RPMI7951 (cell line): ENCODE measurements at regions not wholly inside any gene's neighbourhood (a gene's known extent, or its start where the extent isn't known, plus 50 kb on each side); places are given as distances from the start of the nearest gene placed in this dataset.

Experiments used
- DNase-seq: peaks from one replicate; pipeline ENCODE4 v3.0.0-alpha.2; 2012; ENCODE audit warnings: low read depth

DNA sequence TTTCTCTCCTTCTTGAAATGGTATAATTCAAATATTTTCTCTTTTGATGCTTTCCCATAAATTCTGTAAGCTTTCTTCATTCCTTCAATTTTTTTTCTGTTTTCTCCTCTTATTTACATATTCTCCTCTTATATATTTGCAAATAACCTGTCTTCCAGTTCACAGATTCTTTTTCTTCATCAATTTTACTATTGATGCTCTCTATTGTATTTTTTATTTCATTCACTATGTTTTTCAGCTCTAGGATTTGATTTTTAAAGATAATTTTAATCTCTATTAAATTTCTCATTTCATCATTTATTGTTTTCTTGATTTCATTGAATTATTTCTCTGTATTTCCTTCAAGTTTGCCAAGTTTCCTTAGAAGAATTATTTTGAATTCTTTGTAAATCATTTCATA is 54.0 kb upstream of the PRPS1L1 start:
- DNase-seq: no peak

GRCh38 chr7:18082169-18082568 is 54.5 kb upstream of the PRPS1L1 start:
- DNase-seq: no peak

DNA sequence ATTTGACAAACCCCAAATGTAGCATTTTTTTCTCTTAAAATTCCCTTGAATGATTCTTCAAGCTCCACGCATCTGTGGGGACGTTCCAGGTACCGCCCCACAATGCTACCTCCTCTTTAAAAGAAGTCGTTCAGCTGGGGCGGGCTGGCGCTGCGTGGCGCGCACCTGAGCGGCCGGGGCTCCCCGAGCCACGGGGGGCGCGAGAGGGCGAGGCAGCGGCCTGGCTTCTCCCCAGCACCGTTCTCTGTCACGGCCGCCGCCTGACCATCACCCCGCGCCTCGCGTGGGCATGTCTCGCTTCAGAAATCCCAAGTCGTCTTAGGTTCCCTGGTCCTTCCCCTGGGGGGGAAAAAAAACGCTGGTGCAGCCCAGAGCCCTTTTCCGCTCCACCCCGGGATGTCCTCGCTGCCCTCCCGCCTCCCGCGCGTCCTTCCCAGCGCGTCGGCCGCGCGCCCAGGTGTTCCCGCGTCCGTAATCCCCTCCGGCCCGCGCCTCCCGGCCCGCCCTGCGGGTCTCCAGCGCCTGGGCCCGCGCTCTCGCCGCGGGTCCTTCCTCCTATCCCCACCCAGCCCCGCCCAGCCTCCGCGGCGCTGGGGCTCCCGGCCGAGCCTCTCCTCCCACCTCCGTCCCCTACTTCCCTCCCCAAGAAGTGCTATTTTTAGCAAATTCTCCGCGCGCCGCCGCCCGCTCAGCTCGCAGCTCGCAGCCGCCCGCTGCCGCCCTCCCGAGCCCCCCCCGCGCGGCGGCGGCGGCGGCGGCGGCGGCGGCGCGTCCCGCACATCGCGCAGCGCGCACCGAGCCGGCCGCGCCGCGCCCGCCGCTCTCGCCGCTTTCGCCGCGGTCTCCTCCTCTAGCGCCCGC is 58.7 kb upstream of the PRPS1L1 start:
- DNase-seq: peak; percentile 21

GRCh38 chr7:18087026-18087686 is 59.5 kb upstream of the PRPS1L1 start:
- peak; percentile 4 for DNase-seq

DNA sequence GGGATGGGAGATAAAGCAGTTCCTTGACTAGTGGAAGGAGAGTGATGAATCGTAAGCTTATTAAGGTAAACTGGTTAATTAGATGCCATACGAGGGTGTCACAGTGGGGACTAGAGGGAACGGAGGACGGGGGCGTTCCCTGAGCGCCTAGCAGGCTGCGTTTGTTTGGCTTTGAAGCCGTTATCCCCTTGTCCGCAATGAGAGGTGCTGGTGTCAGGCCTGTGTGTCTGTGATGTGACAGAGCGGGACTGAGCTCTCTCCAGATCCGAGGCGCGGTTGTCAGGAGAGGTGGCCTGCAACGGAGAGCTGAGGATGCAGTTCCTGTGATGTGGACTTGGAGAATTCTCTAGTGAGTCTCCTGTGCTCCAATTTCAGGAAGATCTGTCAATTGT is 60.0 kb upstream of the PRPS1L1 start:
- no peak for DNase-seq

DNA sequence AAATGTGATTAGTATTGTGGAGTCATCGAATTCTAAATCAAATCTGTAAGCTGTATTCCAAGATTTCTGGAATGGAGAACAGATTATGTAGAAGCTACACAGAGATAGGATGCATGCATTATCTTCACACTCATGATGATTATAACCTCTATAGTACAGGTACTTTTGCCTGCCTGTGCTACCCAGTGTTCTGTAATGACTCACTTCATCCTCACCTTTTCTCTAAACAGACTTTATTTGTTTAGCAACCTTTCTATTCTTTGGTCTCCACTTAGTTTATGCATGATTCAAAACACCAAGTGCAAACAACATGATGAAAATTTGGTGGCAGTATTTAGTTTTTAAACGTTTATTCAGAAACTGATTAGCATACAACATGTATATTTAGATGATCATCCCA is 68.4 kb upstream of the PRPS1L1 start:
- DNase-seq: no peak

- DNase-seq: no peak
Measured at GRCh38 chr7:18102576-18102975, 74.9 kb upstream of the PRPS1L1 start.

DNA sequence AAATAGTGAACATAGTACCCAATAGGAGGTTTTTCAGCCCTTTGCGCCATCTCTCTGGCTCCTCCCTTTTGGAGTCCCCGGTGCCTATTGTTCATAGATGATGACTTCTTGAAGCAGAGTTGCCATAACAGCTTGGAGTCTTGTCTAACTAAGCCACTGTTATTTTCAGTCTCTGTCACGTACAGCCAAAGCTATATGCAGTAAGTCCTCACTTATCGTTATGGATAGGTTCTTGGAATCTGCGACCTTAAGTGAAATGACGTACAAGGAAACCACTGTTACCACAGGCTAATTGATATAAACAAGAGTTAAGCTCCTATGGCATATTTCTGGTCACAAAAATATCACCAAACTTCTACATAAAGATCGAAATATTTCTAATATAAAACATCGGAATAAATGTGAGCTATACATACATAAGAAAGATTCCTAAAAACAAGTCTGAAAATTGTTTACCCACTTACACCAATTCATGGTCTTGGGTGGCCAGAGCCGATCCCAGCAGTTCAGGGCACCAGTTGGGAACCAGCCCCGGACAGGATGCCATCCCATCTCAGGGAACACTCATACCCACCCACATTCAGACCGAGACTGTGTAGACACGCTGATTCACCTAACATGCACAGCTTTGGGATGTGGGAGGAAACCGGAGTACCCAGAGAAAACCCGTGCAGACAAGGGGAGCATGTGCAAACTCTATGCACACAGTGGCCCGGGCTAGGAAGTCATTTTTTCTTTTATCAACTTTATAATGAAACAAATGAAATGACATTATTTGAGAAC is 76.0 kb upstream of the PRPS1L1 start:
- no peak for DNase-seq

DNA sequence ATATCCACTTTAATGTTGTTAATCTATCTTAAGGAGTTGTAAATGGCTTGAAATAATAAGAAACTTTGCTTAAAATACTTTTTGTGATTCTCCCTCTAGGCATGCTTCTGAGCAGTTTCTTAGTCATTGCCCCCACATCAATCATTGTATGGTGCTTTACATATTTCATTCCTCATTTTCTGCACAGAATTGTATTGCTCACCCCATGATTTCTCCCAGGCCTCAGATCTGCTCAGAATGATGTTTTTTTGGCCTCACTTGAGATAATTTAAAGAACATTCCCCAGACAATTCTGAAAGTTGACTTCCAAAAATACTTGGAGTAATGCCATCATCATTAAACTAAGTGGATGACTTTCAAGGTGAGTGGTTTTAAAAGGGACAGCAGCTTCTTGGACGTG is 82.1 kb upstream of the PRPS1L1 start:
- DNase-seq: peak; percentile 8

GRCh38 chr7:18116661-18117060 is 89.0 kb upstream of the PRPS1L1 start:
- DNase-seq: peak; percentile 15

- peak; percentile 22 for DNase-seq
Measured at GRCh38 chr7:18117482-18117881, 89.8 kb upstream of the PRPS1L1 start.

DNA sequence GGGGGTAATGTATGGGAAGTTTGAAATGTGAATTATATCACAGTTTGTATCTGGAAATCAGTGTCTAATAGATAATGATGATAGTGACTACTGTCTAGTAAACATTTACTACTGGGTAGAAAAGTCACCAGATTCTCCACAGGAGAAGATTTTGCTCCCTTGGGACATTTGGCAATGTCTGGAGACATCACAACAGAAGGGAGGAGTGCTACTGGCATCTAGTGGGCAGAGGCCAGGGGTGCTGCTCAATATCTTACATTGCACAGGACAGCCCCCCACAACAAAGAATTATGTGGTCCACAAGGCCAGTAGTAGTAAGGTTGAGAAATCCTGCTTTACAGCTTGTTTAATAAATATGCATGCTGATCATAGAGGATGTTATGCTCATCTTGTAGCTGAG is 92.3 kb upstream of the PRPS1L1 start:
- peak; percentile 32 for DNase-seq

DNA sequence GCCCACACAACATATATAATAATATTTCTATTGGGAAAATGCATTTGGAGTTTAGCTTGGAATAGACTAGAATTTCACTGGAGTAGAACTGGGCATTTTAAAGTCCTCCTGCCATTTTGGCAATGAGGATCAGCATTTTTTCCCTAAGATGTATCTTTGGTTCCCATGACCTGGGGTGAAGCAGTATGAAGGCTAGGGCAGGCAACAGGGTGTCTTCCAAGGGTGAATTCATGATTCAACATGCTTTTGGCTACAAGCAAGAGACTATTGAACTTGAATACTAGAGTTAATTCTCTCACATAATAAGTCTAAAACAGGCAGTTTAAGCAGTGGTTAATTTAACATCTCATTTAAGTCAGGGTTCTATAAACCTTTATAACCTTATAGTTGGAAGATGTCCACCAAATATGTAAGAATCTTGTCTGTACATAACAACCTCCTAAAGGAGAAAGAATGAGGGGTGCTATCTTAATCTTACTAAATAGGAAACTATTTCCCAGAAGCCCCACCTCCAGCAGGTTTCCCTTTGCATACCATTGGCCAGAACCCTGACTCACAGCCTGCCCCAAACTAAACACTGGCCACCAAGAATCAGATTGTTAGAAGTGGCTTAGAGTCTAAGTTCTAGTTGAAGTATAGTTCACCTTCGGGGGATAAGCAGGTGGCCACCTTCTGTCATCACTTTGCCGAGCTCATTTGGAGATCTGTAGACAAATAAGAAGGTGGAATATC is 96.0 kb upstream of the PRPS1L1 start:
- peak; percentile 6 for DNase-seq

- DNase-seq: no peak
Measured at GRCh38 chr7:18125476-18125875, 97.8 kb upstream of the PRPS1L1 start.

DNA sequence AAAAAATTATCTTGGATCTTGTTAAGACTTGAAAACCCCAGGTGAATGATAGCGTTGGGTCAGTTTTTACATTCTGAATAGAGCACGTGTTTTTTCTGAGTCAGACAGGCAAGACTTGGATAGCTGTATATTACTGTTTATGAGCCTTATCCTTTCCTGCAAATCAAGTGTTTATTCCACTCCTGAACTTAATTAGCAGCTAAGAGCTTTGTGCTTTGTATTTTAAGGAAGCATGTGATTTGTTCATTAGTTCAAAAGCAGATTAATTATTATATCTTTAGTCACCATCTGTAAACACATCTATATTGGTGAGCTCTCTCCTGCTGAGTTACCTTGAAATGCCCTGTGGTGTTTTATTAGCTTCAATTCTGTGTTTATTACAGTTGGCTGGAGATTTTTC is 98.6 kb upstream of the PRPS1L1 start:
- DNase-seq: no peak

GRCh38 chr7:18128846-18129245 is 101.2 kb upstream of the PRPS1L1 start:
- DNase-seq: no peak

GRCh38 chr7:18132811-18133210 is 105.2 kb upstream of the PRPS1L1 start:
- no peak for DNase-seq

GRCh38 chr7:18133921-18134320 is 106.3 kb upstream of the PRPS1L1 start:
- DNase-seq: no peak

GRCh38 chr7:18140943-18141342 is 113.3 kb upstream of the PRPS1L1 start:
- no peak for DNase-seq

GRCh38 chr7:18144166-18144565 is 116.5 kb upstream of the PRPS1L1 start:
- DNase-seq: no peak

GRCh38 chr7:18145160-18145559 is 117.5 kb upstream of the PRPS1L1 start:
- no peak for DNase-seq

- peak; percentile 8 for DNase-seq
Measured at GRCh38 chr7:18151422-18151821, 123.8 kb upstream of the PRPS1L1 start.
